T-cell (primary cell): ENCODE measurements at regions not wholly inside any gene's neighbourhood (a gene's known extent, or its start where the extent isn't known, plus 50 kb on each side); places are given as distances from the start of the nearest gene placed in this dataset.

Experiments
- ATAC-seq, 4 experiments: fragments of 200-7000 bp in 3 of 4; fragments of 150-1000 bp in 1 of 4; cut with Tn5 transposase; replicated peaks in 1 of 4; 1 replicate in 3 of 4; 2 replicates in 1 of 4; pipeline ENCODE4 v1.10.0; 2021; ENCODE audit warnings: moderate library complexity in 3 of 4, mild to moderate bottlenecking in 2 of 4, moderate number of reproducible peaks in 1 of 4
- CTCF ChIA-PET, 2 donors: fragments of 300-600 bp; sonication (Branson Sonifier 250); formaldehyde crosslinking; loops; one replicate each; lab custom pipeline; 2022; ENCODE audit warnings: antibody characterized with exemption in 2 of 2; lab: Charles Lee
- POLR2A ChIA-PET, 2 donors: fragments of 300-600 bp; sonication (Branson Sonifier 250); formaldehyde crosslinking; loops; one replicate each; lab custom pipeline; 2022; ENCODE audit warnings: antibody characterized with exemption in 2 of 2; lab: Charles Lee
- DNase-seq, 35 experiments: peaks; one replicate each; pipeline versions ENCODE4 v3.0.0 to v3.0.0-alpha.2; 2013 to 2023
- H3K27ac ChIP-seq: one replicate; pipeline ENCODE4 v1.5.1; 2013; ENCODE audit warnings: low read length
- H3K27me3 ChIP-seq, 2 experiments: replicated peaks in 1 of 2; 1 replicate in 1 of 2; 2 replicates in 1 of 2; pipeline versions ENCODE4 v1.6.1 to v1.7.0; 2013; ENCODE audit warnings: low read length in 1 of 2, mixed read lengths in 1 of 2; ENCODE audit not compliant: control insufficient read depth in 2 of 2, insufficient read depth in 2 of 2; ENCODE audit errors: extremely low read depth in 1 of 2
- H3K36me3 ChIP-seq, 2 donors: 1 replicate in 1 of 2; 2 replicates in 1 of 2; pipeline versions ENCODE4 v1.6.1 to v1.7.0; 2013; ENCODE audit warnings: low read length in 1 of 2; ENCODE audit not compliant: control insufficient read depth in 2 of 2, insufficient read depth in 1 of 2; ENCODE audit errors: extremely low read depth in 1 of 2
- H3K4me1 ChIP-seq, 2 experiments: 1 replicate in 1 of 2; 2 replicates in 1 of 2; pipeline versions ENCODE4 v1.6.1 to v1.7.0; 2013; ENCODE audit warnings: low read length in 2 of 2, mixed read lengths in 1 of 2; ENCODE audit not compliant: insufficient read depth in 2 of 2, control insufficient read depth in 1 of 2; ENCODE audit errors: extremely low read depth in 1 of 2
- H3K4me3 ChIP-seq, 2 donors: 1 replicate in 1 of 2; 2 replicates in 1 of 2; pipeline versions ENCODE4 v1.5.1 to v1.7.0; 2013; ENCODE audit warnings: mild to moderate bottlenecking in 2 of 2, low read length in 1 of 2, moderate library complexity in 1 of 2; ENCODE audit not compliant: control insufficient read depth in 1 of 2; ENCODE audit errors: extremely low read depth in 1 of 2
- H3K9me3 ChIP-seq: 2 replicates; pipeline ENCODE4 v1.7.0; 2013
- H3K27ac Mint-ChIP-seq, 2 donors: one replicate each; pipeline ENCODE4 v1.8.0; 2020 to 2021; ENCODE audit warnings: mild to moderate bottlenecking in 2 of 2, mixed read lengths in 2 of 2
- H3K27me3 Mint-ChIP-seq, 2 donors: one replicate each; pipeline ENCODE4 v1.8.0; 2021 to 2022; ENCODE audit warnings: mixed read lengths in 2 of 2
- H3K36me3 Mint-ChIP-seq: one replicate; pipeline ENCODE4 v1.8.0; 2021; ENCODE audit warnings: mixed read lengths
- H3K4me1 Mint-ChIP-seq, 3 donors: one replicate each; pipeline ENCODE4 v1.8.0; 2020 to 2022; ENCODE audit warnings: mixed read lengths in 3 of 3, mild to moderate bottlenecking in 1 of 3
- H3K4me3 Mint-ChIP-seq, 3 donors: one replicate each; pipeline ENCODE4 v1.8.0; 2020 to 2022; ENCODE audit warnings: mild to moderate bottlenecking in 3 of 3, mixed read lengths in 3 of 3, moderate library complexity in 3 of 3
- H3K9me3 Mint-ChIP-seq, 3 donors: one replicate each; pipeline ENCODE4 v1.8.0; 2020 to 2022; ENCODE audit warnings: mixed read lengths in 3 of 3
- WGBS: methylation state at CpG from one replicate; pipeline ENCODE4 v1.1.5; 2013; ENCODE audit warnings: missing lambda C conversion rate; ENCODE audit not compliant: insufficient coverage; 5-methylcytosine and 5-hydroxymethylcytosine counted together

DNA sequence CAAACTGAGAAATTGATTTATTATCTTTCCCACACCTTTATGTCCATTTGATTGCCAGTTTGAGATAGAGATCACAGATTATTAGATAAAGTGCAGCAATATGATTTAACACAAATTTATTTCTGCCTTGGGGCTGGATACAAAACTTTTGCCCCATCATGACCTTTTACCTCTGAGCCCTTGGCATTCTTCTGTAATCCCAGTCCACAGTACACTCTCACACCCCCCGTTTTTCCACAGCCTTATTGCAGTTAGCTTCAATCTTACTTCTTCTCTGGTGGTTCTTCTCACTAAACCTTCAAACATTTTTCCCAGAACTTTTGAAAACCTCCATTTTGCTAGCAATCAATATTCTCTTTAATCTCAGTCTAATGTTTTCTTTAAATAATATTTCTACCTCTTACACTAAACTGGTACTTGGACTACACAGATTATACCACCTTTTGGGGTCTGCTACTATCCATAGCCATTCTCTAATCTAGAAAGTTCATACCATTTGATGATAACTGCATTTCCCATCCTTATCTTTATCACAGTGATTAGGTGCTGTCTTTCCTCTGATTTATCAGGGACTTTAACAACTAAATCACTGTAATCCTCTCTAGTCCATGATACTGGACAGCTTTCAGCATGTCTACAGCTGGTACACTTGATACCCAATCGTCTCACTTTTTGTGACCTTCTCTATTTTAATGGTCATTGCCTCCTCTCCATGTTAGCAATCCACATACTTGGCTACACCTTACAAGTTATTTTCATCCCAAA lies 186.7 kb upstream of the PDE3A start:
- H3K27ac Mint-ChIP-seq: no peak overlapping the region
- H3K36me3 Mint-ChIP-seq: no peaks in the 10 kb centered on the region
- H3K27me3 Mint-ChIP-seq: no peaks in the 10 kb centered on the region
- ATAC-seq: no peak
- Histone ChIP-seq H3K27ac (no peak overlapping the region), H3K4me3 (no peak overlapping the region), H3K27me3 (no peaks in the 10 kb centered on the region), H3K9me3 (no peaks in the 10 kb centered on the region), H3K36me3 (no peaks in the 10 kb centered on the region), H3K4me1 (no peaks in the 10 kb centered on the region)
- no peak overlapping the region for H3K4me3 Mint-ChIP-seq
- H3K4me1 Mint-ChIP-seq: no peaks in the 10 kb centered on the region
- peaks cover 0 to 4% (median 2%) of the 10 kb centered on the region in 3 donors for H3K9me3 Mint-ChIP-seq
- ChIA-PET CTCF (no interaction called here), POLR2A (no interaction called here)
- whole genome bisulfite sequencing: 54% methylated on average over 2 of the region's 2 CpGs
- DNase-seq: no peak

GRCh38 chr12:20183563-20183962 lies 184.8 kb upstream of the PDE3A start:
- WGBS: no CpG with 5 or more reads among the region's 1 CpG
- H3K4me3 Mint-ChIP-seq: no peak overlapping the region
- Histone ChIP-seq H3K36me3 (no peaks in the 10 kb centered on the region), H3K27me3 (no peaks in the 10 kb centered on the region), H3K9me3 (no peaks in the 10 kb centered on the region), H3K4me1 (no peaks in the 10 kb centered on the region), H3K27ac (no peak overlapping the region), H3K4me3 (no peak overlapping the region)
- H3K27me3 Mint-ChIP-seq: no peaks in the 10 kb centered on the region
- H3K36me3 Mint-ChIP-seq: no peaks in the 10 kb centered on the region
- ChIA-PET POLR2A (no interaction called here), CTCF (no interaction called here)
- no peak overlapping the region for H3K27ac Mint-ChIP-seq
- DNase-seq: no peak
- H3K9me3 Mint-ChIP-seq: peaks cover 0 to 4% (median 2%) of the 10 kb centered on the region in 3 donors
- H3K4me1 Mint-ChIP-seq: no peaks in the 10 kb centered on the region
- no peak for ATAC-seq

GRCh38 chr12:20184514-20184913 lies 183.8 kb upstream of the PDE3A start:
- Histone ChIP-seq H3K27me3 (no peaks in the 10 kb centered on the region), H3K4me1 (no peaks in the 10 kb centered on the region), H3K9me3 (no peaks in the 10 kb centered on the region), H3K4me3 (no peak overlapping the region), H3K36me3 (no peaks in the 10 kb centered on the region), H3K27ac (no peak overlapping the region)
- no peaks in the 10 kb centered on the region for H3K4me1 Mint-ChIP-seq
- WGBS: no CpG with 5 or more reads among the region's 4 CpGs
- H3K27ac Mint-ChIP-seq: no peak overlapping the region
- H3K4me3 Mint-ChIP-seq: no peak overlapping the region
- DNase-seq (no peak), ATAC-seq (no peak)
- CTCF ChIA-PET: no interaction called here
- POLR2A ChIA-PET: no interaction called here
- no peaks in the 10 kb centered on the region for H3K36me3 Mint-ChIP-seq
- H3K27me3 Mint-ChIP-seq: no peaks in the 10 kb centered on the region
- H3K9me3 Mint-ChIP-seq: peaks cover 0 to 4% (median 2%) of the 10 kb centered on the region in 3 donors

- Mint-ChIP-seq H3K9me3 (peaks cover 2 to 4% (median 2%) of the 10 kb centered on the region in 3 donors), H3K36me3 (no peaks in the 10 kb centered on the region), H3K4me3 (no peak overlapping the region), H3K27me3 (no peaks in the 10 kb centered on the region), H3K4me1 (no peaks in the 10 kb centered on the region), H3K27ac (no peak overlapping the region)
- no peak overlapping the region for H3K4me3 ChIP-seq
- no peak for DNase-seq
- no peaks in the 10 kb centered on the region for H3K27me3 ChIP-seq
- WGBS: no CpG with 5 or more reads among the region's 5 CpGs
- no peak overlapping the region for H3K27ac ChIP-seq
- no peaks in the 10 kb centered on the region for H3K4me1 ChIP-seq
- no peaks in the 10 kb centered on the region for H3K9me3 ChIP-seq
- no peak for ATAC-seq
- CTCF ChIA-PET: no interaction called here
- POLR2A ChIA-PET: no interaction called here
- no peaks in the 10 kb centered on the region for H3K36me3 ChIP-seq
These were observed 180.9 kb upstream of the PDE3A start for GRCh38 chr12:20187456-20187855.

DNA sequence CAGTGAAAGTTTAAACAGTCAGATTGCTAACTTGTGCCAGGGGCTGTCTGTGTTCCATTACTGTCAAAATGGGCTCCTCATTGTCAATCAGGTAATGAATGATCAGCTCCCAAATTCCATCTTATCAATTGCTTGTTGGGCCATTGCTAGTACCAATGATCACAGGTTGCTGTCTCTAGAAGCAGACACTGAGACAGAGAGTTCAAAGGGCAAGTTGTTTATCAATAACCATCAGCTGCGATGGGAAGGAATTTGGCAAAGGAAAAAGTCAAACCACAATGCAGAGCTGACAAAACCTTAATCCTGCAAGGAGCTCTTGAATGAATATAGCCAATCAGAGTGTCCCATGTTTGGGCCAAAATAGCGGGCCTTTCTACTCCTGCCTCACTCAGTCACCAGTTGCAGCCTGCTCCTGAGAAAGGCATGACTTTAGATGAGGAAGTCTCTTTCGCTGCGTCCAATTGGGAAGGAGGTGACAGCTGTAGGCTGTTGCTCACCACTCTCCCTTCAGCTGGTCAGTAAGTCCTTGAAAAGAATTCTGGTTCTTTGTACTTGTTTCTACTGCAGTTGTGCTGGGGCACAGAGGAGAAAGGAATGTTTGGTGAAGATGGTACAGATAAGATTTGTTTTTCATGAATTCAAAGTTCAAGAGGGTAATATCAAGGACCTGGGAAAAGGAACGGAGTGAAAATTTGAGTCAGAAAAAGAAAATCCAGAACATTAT lies 179.2 kb upstream of the PDE3A start:
- Mint-ChIP-seq H3K27me3 (no peaks in the 10 kb centered on the region), H3K4me1 (no peaks in the 10 kb centered on the region), H3K27ac (no peak overlapping the region), H3K4me3 (no peak overlapping the region), H3K9me3 (peaks cover 2 to 4% (median 2%) of the 10 kb centered on the region in 3 donors), H3K36me3 (no peaks in the 10 kb centered on the region)
- Histone ChIP-seq H3K9me3 (no peaks in the 10 kb centered on the region), H3K27ac (no peak overlapping the region), H3K4me1 (no peaks in the 10 kb centered on the region), H3K4me3 (no peak overlapping the region), H3K27me3 (no peaks in the 10 kb centered on the region), H3K36me3 (no peaks in the 10 kb centered on the region)
- ChIA-PET CTCF (no interaction called here), POLR2A (no interaction called here)
- no peak for DNase-seq
- no peak for ATAC-seq
- 80% methylated on average over 3 of the region's 5 CpGs for WGBS

- 70% methylated on average over 2 of the region's 2 CpGs for WGBS
- no peaks in the 10 kb centered on the region for H3K36me3 Mint-ChIP-seq
- H3K9me3 Mint-ChIP-seq: peaks cover 2 to 4% (median 2%) of the 10 kb centered on the region in 3 donors
- H3K4me1 Mint-ChIP-seq: no peaks in the 10 kb centered on the region
- Histone ChIP-seq H3K4me3 (no peak overlapping the region), H3K27ac (no peak overlapping the region), H3K27me3 (no peaks in the 10 kb centered on the region), H3K36me3 (no peaks in the 10 kb centered on the region), H3K4me1 (no peaks in the 10 kb centered on the region), H3K9me3 (no peaks in the 10 kb centered on the region)
- ChIA-PET POLR2A (no interaction called here), CTCF (no interaction called here)
- ATAC-seq: no peak
- H3K27ac Mint-ChIP-seq: no peak overlapping the region
- no peak overlapping the region for H3K4me3 Mint-ChIP-seq
- no peak for DNase-seq
- H3K27me3 Mint-ChIP-seq: no peaks in the 10 kb centered on the region
These were observed 178.6 kb upstream of the PDE3A start for GRCh38 chr12:20189767-20190166.
